H1 (cell line): ENCODE measurements at regions not wholly inside any gene's neighbourhood (a gene's known extent, or its start where the extent isn't known, plus 50 kb on each side); places are given as distances from the start of the nearest gene placed in this dataset.

Source experiments
- BRCA1 ChIP-seq: IDR thresholded peaks from 2 replicates; pipeline ENCODE4 v1.6.1; 2012; ENCODE audit warnings: low read depth, low read length, improper control_type of control experiment
- CBX5 ChIP-seq: fragments of 300-800, 300-1000 bp; sonication (generic); IDR thresholded peaks from 2 replicates; pipeline ENCODE4 v1.7.1; 2016; ENCODE audit warnings: antibody characterized with exemption, low read length, low read depth
- CHD2 ChIP-seq: IDR thresholded peaks from 2 replicates; pipeline ENCODE4 v1.6.1; 2012; ENCODE audit warnings: low read length, improper control_type of control experiment
- CHD7 ChIP-seq: fragments of 300-600 bp; sonication (generic); IDR thresholded peaks from 2 replicates; pipeline ENCODE4 v1.7.1; 2012; ENCODE audit warnings: low read length, moderate library complexity, mild to moderate bottlenecking, inconsistent platforms; ENCODE audit not compliant: insufficient replicate concordance
- CTBP2 ChIP-seq: IDR thresholded peaks from 2 replicates; pipeline ENCODE4 v1.7.0; 2011; ENCODE audit warnings: borderline replicate concordance, mild to moderate bottlenecking, moderate library complexity, mixed read lengths, low read length; ENCODE audit not compliant: insufficient read depth, insufficient read length
- RAD21 ChIP-seq, 2 experiments: IDR thresholded peaks in 1 of 2; conservative IDR thresholded peaks in 1 of 2; 2 replicates each; pipeline ENCODE4 v1.6.1; 2011; ENCODE audit warnings: low read depth in 2 of 2, low read length in 2 of 2, improper control_type of control experiment in 1 of 2, inconsistent platforms in 1 of 2, mild to moderate bottlenecking in 1 of 2, moderate library complexity in 1 of 2
- RFX5 ChIP-seq: IDR thresholded peaks from 2 replicates; pipeline ENCODE4 v1.6.1; 2011; ENCODE audit warnings: low read depth, low read length, improper control_type of control experiment, borderline replicate concordance
- SIX5 ChIP-seq: IDR thresholded peaks from 2 replicates; pipeline ENCODE4 v1.6.1; 2011; ENCODE audit warnings: mild to moderate bottlenecking, low read depth, low read length
- ZNF274 ChIP-seq: IDR thresholded peaks from 2 replicates; pipeline ENCODE4 v1.7.0; 2012; ENCODE audit warnings: low read length, borderline replicate concordance; ENCODE audit errors: extremely low read depth
- TF ChIP-seq, protein P1 (sequence below): IDR thresholded peaks from 2 replicates; pipeline ENCODE4 v1.6.1; 2011; ENCODE audit warnings: low read length, improper control_type of control experiment

DNA sequence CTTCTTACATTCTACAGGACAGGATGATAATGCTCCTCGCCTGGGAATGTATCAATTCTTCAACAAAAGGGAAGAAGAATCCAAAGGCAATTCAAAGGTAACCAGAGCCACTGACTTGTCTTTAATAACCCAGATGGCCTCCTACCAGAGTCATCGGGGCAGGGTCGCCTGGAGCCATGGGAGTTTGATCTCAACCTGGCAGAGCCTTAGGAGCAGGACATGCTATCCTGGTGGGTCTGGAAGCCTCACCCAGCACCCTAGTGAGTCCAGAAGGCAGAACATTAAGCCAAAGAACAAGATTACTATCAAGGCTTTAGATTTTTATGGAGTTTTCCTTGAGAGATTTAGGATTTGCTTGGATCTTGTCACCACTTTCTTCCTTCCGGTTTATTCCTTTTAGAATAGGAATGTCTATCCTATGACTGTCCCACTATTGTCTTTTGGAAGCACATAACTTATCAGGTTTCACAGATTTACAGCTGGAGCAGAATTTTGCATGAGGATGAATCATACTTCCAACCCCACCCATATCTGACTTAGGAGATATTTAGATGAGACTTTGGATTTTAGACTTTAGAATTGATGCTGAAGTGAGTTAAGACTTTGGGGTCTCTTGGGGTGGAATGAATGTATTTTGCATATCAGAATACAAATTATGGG is 330.3 kb upstream of the GOLIM4 start (continued):
- TF ChIP-seq CHD7 (no peak), SIX5 (no peak), BRCA1 (no peak), RFX5 (no peak), CTBP2 (no peak), ZNF274 (no peak), CHD2 (no peak), RAD21 (IDR thresholded peaks at IDR 0.05 in 1 of 2, conservative IDR thresholded peaks at IDR 0.05 in 1 of 2; ENCODE audit: low read depth in 2 of 2, low read length in 2 of 2) (no peak), CBX5 (no peak)
- TF ChIP-seq, protein P1, sequence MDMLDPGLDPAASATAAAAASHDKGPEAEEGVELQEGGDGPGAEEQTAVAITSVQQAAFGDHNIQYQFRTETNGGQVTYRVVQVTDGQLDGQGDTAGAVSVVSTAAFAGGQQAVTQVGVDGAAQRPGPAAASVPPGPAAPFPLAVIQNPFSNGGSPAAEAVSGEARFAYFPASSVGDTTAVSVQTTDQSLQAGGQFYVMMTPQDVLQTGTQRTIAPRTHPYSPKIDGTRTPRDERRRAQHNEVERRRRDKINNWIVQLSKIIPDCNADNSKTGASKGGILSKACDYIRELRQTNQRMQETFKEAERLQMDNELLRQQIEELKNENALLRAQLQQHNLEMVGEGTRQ, result no peak
